GM10248 (cell line): ENCODE measurements at regions not wholly inside any gene's neighbourhood (a gene's known extent, or its start where the extent isn't known, plus 50 kb on each side); places are given as distances from the start of the nearest gene placed in this dataset.

Experiments
- CTCF ChIA-PET: fragments of 300-600 bp; sonication (Branson Sonifier 250); formaldehyde crosslinking; extraction: SDS; loops from one replicate; lab custom pipeline; 2021; ENCODE audit warnings: antibody characterized with exemption; lab: Yijun Ruan, JAX
- POLR2A ChIA-PET: fragments of 350-650 bp; sonication (Branson Sonifier 250); formaldehyde crosslinking; extraction: SDS; loops from one replicate; lab custom pipeline; 2020; ENCODE audit warnings: antibody characterized with exemption; lab: Yijun Ruan, JAX
- DNase-seq: peaks from one replicate; pipeline ENCODE4 v3.0.0; 2012; ENCODE audit errors: extremely low spot score
- TF ChIP-seq, protein P1 (sequence below): IDR thresholded peaks from 2 replicates; pipeline ENCODE4 v1.5.1; 2012; ENCODE audit warnings: mild to moderate bottlenecking, low read depth; ENCODE audit errors: extremely low read depth, missing control alignments, control extremely low read depth

GRCh38 chr12:129959889-129960288 lies 56.1 kb upstream of the TMEM132D start:
- no peak for DNase-seq
- TF ChIP-seq, protein P1, sequence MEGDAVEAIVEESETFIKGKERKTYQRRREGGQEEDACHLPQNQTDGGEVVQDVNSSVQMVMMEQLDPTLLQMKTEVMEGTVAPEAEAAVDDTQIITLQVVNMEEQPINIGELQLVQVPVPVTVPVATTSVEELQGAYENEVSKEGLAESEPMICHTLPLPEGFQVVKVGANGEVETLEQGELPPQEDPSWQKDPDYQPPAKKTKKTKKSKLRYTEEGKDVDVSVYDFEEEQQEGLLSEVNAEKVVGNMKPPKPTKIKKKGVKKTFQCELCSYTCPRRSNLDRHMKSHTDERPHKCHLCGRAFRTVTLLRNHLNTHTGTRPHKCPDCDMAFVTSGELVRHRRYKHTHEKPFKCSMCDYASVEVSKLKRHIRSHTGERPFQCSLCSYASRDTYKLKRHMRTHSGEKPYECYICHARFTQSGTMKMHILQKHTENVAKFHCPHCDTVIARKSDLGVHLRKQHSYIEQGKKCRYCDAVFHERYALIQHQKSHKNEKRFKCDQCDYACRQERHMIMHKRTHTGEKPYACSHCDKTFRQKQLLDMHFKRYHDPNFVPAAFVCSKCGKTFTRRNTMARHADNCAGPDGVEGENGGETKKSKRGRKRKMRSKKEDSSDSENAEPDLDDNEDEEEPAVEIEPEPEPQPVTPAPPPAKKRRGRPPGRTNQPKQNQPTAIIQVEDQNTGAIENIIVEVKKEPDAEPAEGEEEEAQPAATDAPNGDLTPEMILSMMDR: no peak
- ChIA-PET CTCF (no interaction called here), POLR2A (no interaction called here)

GRCh38 chr12:129961091-129961490 lies 57.3 kb upstream of the TMEM132D start:
- TF ChIP-seq, protein P1: no peak
- ChIA-PET POLR2A (no interaction called here), CTCF (no interaction called here)
- DNase-seq: no peak

GRCh38 chr12:129961856-129962255 lies 58.0 kb upstream of the TMEM132D start:
- ChIA-PET CTCF (no interaction called here), POLR2A (no interaction called here)
- TF ChIP-seq, protein P1: no peak

GRCh38 chr12:129964300-129964699 lies 60.5 kb upstream of the TMEM132D start:
- ChIA-PET CTCF (no interaction called here), POLR2A (no interaction called here)
- DNase-seq: no peak
- TF ChIP-seq, protein P1: no peak

More at GRCh38 chr12:129961856-129962255, 58.0 kb upstream of the TMEM132D start:
- no peak for DNase-seq

DNA sequence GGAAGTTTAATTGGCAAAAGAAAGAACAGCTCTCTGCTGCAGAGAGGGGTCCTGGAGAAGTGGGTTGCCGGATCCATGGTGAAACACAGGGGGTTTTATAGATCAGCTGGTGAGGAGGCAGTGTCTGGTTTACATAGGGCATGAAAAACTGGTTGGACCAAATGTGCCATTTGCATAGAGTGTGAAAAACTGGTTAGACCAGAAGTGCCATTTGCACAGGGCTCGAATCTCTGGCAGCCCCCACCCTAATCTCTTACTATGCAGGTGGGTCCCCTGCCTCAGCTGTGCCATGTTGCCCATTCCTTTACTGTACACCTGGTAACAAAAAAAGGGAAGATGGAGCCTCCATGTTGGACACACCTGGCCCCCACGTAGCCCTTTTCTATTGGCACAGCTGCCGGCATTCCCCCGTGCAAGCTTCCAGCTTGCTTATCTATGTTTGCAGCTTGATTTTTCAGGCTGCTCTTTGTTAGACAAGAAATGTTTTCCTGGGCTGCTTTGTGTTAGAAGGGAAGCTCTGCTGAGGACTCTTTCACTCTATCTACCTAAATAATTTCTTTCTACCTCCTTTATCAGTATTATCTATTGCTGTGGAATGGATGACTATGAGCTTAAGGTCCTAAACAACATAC lies 61.1 kb upstream of the TMEM132D start:
- ChIA-PET CTCF (no interaction called here), POLR2A (no interaction called here)
- no peak for DNase-seq
- TF ChIP-seq, protein P1: no peak

DNA sequence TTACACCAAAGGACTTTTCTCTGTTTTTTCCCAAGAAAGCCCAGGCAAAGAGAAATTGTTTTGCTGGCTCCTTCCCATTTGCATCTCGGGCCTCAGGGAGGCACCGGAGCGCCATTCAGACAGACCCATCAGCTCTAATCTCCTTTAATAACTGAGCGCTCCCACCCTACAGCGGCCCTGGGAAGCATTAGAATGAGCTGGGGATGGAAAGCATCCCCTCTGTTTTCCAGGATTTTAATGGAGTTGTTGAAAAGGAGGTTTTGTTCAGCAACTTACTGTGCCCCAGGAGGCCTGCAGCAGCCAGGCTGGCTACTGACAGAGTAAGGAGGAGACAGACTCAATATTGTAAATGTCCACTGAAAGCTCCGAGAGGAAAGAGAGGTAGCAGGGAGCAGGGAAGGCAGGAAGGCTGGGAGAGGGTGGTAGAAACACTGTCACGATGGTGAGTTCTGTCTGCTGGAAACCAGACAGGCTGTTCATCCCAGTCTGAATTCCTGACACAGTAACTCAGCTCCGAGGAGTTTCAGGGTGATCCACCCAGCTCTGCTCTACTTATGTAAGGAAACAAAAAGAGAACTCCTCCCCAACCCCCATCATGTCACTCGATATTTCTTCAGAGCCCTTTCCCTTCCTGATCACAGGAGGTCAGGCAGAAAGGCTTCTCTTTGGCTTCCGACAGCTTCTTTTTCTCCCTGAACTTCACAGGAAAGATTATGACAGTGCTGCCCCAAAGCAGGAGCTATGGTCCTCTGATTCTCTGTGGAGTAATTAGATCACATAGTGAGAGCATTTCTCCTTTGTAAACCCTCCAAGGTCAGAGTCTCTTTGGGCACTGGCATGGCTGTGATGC lies 62.5 kb upstream of the TMEM132D start:
- ChIA-PET POLR2A (no interaction called here), CTCF (interaction anchor here (1.0 kb wide), 1 partner anchor 18 kb away, joined by 3 read pairs; no protein-coding TSS in a partner anchor)
- TF ChIP-seq, protein P1: no peak
- DNase-seq: no peak
